ENCODE measurements at regions not wholly inside any gene's neighbourhood (a gene's known extent, or its start where the extent isn't known, plus 50 kb on each side); places are given as distances from the start of the nearest gene placed in this dataset.

GRCh38 chr3:118208642-118209041 is 826.0 kb downstream of the IGSF11 start:
- Histone ChIP-seq H3K27ac (ENCODE audit: low read depth in 2 of 2, low read length in 2 of 2) (no peak overlapping the region), H3K4me1 (ENCODE audit: control insufficient read depth in 2 of 3, insufficient read depth in 2 of 3, low read depth in 1 of 3, low read length in 3 of 3) (no peaks in the 10 kb centered on the region), H3K36me3 (ENCODE audit: control insufficient read depth in 2 of 3, insufficient read depth in 3 of 3, low read length in 3 of 3) (no peaks in the 10 kb centered on the region), H3K9me3 (ENCODE audit: control insufficient read depth in 2 of 3, insufficient read depth in 1 of 3, low read length in 3 of 3) (no peaks in the 10 kb centered on the region), H3K9ac (ENCODE audit: low read length in 3 of 3) (no peak overlapping the region), H3K4me3 (ENCODE audit: low read length in 3 of 3) (no peak overlapping the region), H3K27me3 (ENCODE audit: control insufficient read depth, insufficient read depth, low read length) (no peaks in the 10 kb centered on the region)
- intact Hi-C loops (cut with DNase I): no loop called here
- DNase-seq (no peak), FAIRE-seq (no peak)
- TF ChIP-seq CTCF (IDR thresholded peaks at IDR 0.05; ENCODE audit: borderline replicate concordance, extremely low read depth, insufficient read depth): no peak

GRCh38 chr3:118213892-118214291 is 820.8 kb downstream of the IGSF11 start:
- intact Hi-C loops (cut with DNase I): no loop called here
- TF ChIP-seq CTCF (IDR thresholded peaks at IDR 0.05; ENCODE audit: borderline replicate concordance, extremely low read depth, insufficient read depth): no peak
- H3K9ac ChIP-seq (ENCODE audit: low read length in 3 of 3): no peak overlapping the region
- no peak overlapping the region for H3K4me3 ChIP-seq (ENCODE audit: low read length in 3 of 3)
- H3K4me1 ChIP-seq (ENCODE audit: control insufficient read depth in 2 of 3, insufficient read depth in 2 of 3, low read depth in 1 of 3, low read length in 3 of 3): no peaks in the 10 kb centered on the region
- no peak overlapping the region for H3K27ac ChIP-seq (ENCODE audit: low read depth in 2 of 2, low read length in 2 of 2)
- H3K36me3 ChIP-seq (ENCODE audit: control insufficient read depth in 2 of 3, insufficient read depth in 3 of 3, low read length in 3 of 3): no peaks in the 10 kb centered on the region
- no peak for DNase-seq
- no peaks in the 10 kb centered on the region for H3K9me3 ChIP-seq (ENCODE audit: control insufficient read depth in 2 of 3, insufficient read depth in 1 of 3, low read length in 3 of 3)
- no peaks in the 10 kb centered on the region for H3K27me3 ChIP-seq (ENCODE audit: control insufficient read depth, insufficient read depth, low read length)
- FAIRE-seq: no peak

- Histone ChIP-seq H3K4me3 (ENCODE audit: low read length in 3 of 3) (no peak overlapping the region), H3K9me3 (ENCODE audit: control insufficient read depth in 2 of 3, insufficient read depth in 1 of 3, low read length in 3 of 3) (peaks cover 0 to 5% (median 0%) of the 10 kb centered on the region in 3 donors), H3K9ac (ENCODE audit: low read length in 3 of 3) (no peak overlapping the region), H3K36me3 (ENCODE audit: control insufficient read depth in 2 of 3, insufficient read depth in 3 of 3, low read length in 3 of 3) (no peaks in the 10 kb centered on the region), H3K27ac (ENCODE audit: low read depth in 2 of 2, low read length in 2 of 2) (no peak overlapping the region), H3K4me1 (ENCODE audit: control insufficient read depth in 2 of 3, insufficient read depth in 2 of 3, low read depth in 1 of 3, low read length in 3 of 3) (no peaks in the 10 kb centered on the region), H3K27me3 (ENCODE audit: control insufficient read depth, insufficient read depth, low read length) (no peaks in the 10 kb centered on the region)
- FAIRE-seq: no peak
- DNase-seq: no peak
- intact Hi-C loops (cut with DNase I): no loop called here
- no peak for TF ChIP-seq CTCF (IDR thresholded peaks at IDR 0.05; ENCODE audit: borderline replicate concordance, extremely low read depth, insufficient read depth)
Observed at GRCh38 chr3:118226206-118226605, 808.4 kb downstream of the IGSF11 start.

- no peak overlapping the region for H3K4me3 ChIP-seq (ENCODE audit: low read length in 3 of 3)
- no peaks in the 10 kb centered on the region for H3K36me3 ChIP-seq (ENCODE audit: control insufficient read depth in 2 of 3, insufficient read depth in 3 of 3, low read length in 3 of 3)
- DNase-seq: no peak
- no peak overlapping the region for H3K27ac ChIP-seq (ENCODE audit: low read depth in 2 of 2, low read length in 2 of 2)
- TF ChIP-seq CTCF (IDR thresholded peaks at IDR 0.05; ENCODE audit: borderline replicate concordance, extremely low read depth, insufficient read depth): no peak
- H3K9me3 ChIP-seq (ENCODE audit: control insufficient read depth in 2 of 3, insufficient read depth in 1 of 3, low read length in 3 of 3): no peaks in the 10 kb centered on the region
- H3K9ac ChIP-seq (ENCODE audit: low read length in 3 of 3): no peak overlapping the region
- FAIRE-seq: no peak
- no peaks in the 10 kb centered on the region for H3K27me3 ChIP-seq (ENCODE audit: control insufficient read depth, insufficient read depth, low read length)
- no peaks in the 10 kb centered on the region for H3K4me1 ChIP-seq (ENCODE audit: control insufficient read depth in 2 of 3, insufficient read depth in 2 of 3, low read depth in 1 of 3, low read length in 3 of 3)
- intact Hi-C loops (cut with DNase I): no loop called here
Observed at GRCh38 chr3:118227191-118227590, 807.5 kb downstream of the IGSF11 start.

All from kidney (tissue), 13 donors.